Gastroesophageal sphincter (tissue), 4 donors: ENCODE measurements at regions not wholly inside any gene's neighbourhood (a gene's known extent, or its start where the extent isn't known, plus 50 kb on each side); places are given as distances from the start of the nearest gene placed in this dataset.

Experiments used
- ATAC-seq: fragments of 150-250 bp; one replicate; pipeline ENCODE4 v1.9.1; 2016; ENCODE audit warnings: mild to moderate bottlenecking, moderate library complexity
- H3K27ac ChIP-seq, 4 donors: fragments of 200-600 bp; sonication (generic) in 3 of 4; 1 replicate in 3 of 4; 2 replicates in 1 of 4; pipeline ENCODE4 v1.5.1; 2016 to 2019
- H3K27me3 ChIP-seq: fragments of 200-600 bp; sonication (generic); one replicate; pipeline ENCODE4 v1.5.1; 2019
- H3K36me3 ChIP-seq, 2 donors: fragments of 200-600 bp; sonication (generic); one replicate each; pipeline ENCODE4 v1.5.1; 2019; ENCODE audit warnings: control low read depth in 1 of 2
- H3K4me1 ChIP-seq, 3 donors: fragments of 200-600 bp; sonication (generic); 1 replicate in 2 of 3; 2 replicates in 1 of 3; pipeline ENCODE4 v1.5.1; 2016 to 2019; ENCODE audit warnings: control low read depth in 2 of 3
- H3K4me3 ChIP-seq, 2 donors: fragments of 200-600 bp; sonication (generic); one replicate each; pipeline ENCODE4 v1.5.1; 2019; ENCODE audit warnings: mild to moderate bottlenecking in 1 of 2, moderate library complexity in 1 of 2
- H3K9me3 ChIP-seq, 3 donors: fragments of 200-600 bp; sonication (generic); one replicate each; pipeline ENCODE4 v1.5.1; 2017 to 2019; ENCODE audit warnings: control low read depth in 2 of 3
- CTCF ChIP-seq, 4 experiments: fragments of 200-600 bp in 2 of 4; fragments of 450-650 bp in 2 of 4; sonication (generic) in 1 of 4; IDR thresholded peaks; one replicate each; pipeline ENCODE4 v1.5.1; 2017 to 2019; ENCODE audit warnings: antibody characterized with exemption in 4 of 4, mild to moderate bottlenecking in 2 of 4, moderate library complexity in 2 of 4
- EP300 ChIP-seq: sonication (generic); formaldehyde crosslinking; IDR thresholded peaks from one replicate; pipeline ENCODE4 v1.6.1; 2017; ENCODE audit warnings: antibody characterized with exemption, mild to moderate bottlenecking
- POLR2A ChIP-seq, 2 donors: fragments of 450-650 bp; IDR thresholded peaks; one replicate each; pipeline ENCODE4 v1.6.1; 2017; ENCODE audit warnings: antibody characterized with exemption in 2 of 2, mild to moderate bottlenecking in 2 of 2, moderate library complexity in 1 of 2
- POLR2AphosphoS5 ChIP-seq: sonication (generic); formaldehyde crosslinking; IDR thresholded peaks from one replicate; pipeline ENCODE4 v1.6.1; 2017; ENCODE audit warnings: antibody characterized with exemption
- WGBS, 2 donors: methylation state at CpG; one replicate each; pipeline ENCODE4 v1.1.5; 2018; ENCODE audit warnings: low coverage in 1 of 2; 5-methylcytosine and 5-hydroxymethylcytosine counted together

- 38 to 83% methylated on average over 1 to 3 of the region's 3 CpGs for WGBS, 2 donors
- Histone ChIP-seq H3K27me3 (no peaks in the 10 kb centered on the region), H3K4me1 (peaks cover 2 to 23% (median 4%) of the 10 kb centered on the region in 3 donors), H3K4me3 (no peak overlapping the region), H3K9me3 (no peaks in the 10 kb centered on the region), H3K36me3 (no peaks in the 10 kb centered on the region), H3K27ac (peak overlapping the region in 2 of 4 donors; percentile 24 to 34)
- TF ChIP-seq EP300, result no peak
- TF ChIP-seq POLR2AphosphoS5, result peak; percentile 60
- TF ChIP-seq CTCF (IDR thresholded peaks at IDR 0.05), result no peak
- ATAC-seq, result peak; percentile 73
Measured at GRCh38 chr3:64291345-64291744, 66.1 kb upstream of the PRICKLE2 start.

DNA sequence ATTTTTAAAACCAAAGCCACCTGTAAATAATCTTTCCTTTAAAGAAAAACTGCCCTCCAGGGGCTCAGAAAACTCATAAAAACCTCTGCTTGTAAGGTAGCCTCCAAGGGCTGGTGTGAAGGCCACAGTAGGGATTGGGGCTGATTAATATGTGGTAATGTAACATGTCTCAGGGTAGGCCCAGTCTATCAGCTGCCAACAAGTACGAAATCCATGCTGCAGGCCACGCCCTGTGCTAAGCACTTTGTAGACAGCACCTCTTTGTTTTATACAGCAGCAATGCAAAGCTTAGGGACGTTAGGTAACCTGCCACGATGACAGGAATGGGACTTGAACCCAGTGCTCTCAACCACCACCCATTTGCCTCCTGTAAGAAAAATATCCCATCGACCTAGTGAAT lies 65.6 kb upstream of the PRICKLE2 start:
- Histone ChIP-seq H3K9me3 (no peaks in the 10 kb centered on the region), H3K27me3 (no peaks in the 10 kb centered on the region), H3K36me3 (no peaks in the 10 kb centered on the region), H3K27ac (peak overlapping the region in 1 of 4 donors; percentile 23), H3K4me3 (no peak overlapping the region), H3K4me1 (peaks cover 2 to 22% (median 4%) of the 10 kb centered on the region in 3 donors)
- ATAC-seq, result no peak
- 55 to 96% methylated on average over 2 to 5 of the region's 5 CpGs for WGBS, 2 donors
- no peak for TF ChIP-seq POLR2A (IDR thresholded peaks at IDR 0.05)
- no peak for TF ChIP-seq EP300
- no peak for TF ChIP-seq POLR2AphosphoS5
- TF ChIP-seq CTCF (IDR thresholded peaks at IDR 0.05), result no peak

- Histone ChIP-seq H3K9me3 (no peaks in the 10 kb centered on the region), H3K36me3 (no peaks in the 10 kb centered on the region), H3K4me3 (no peak overlapping the region), H3K27me3 (no peaks in the 10 kb centered on the region), H3K4me1 (peaks cover 0 to 15% (median under 1%) of the 10 kb centered on the region in 3 donors), H3K27ac (no peak overlapping the region)
- no peak for ATAC-seq
- 81% methylated on average over 4 to 5 of the region's 5 CpGs for WGBS, 2 donors
- TF ChIP-seq CTCF (IDR thresholded peaks at IDR 0.05) (no peak), POLR2AphosphoS5 (no peak), EP300 (no peak), POLR2A (IDR thresholded peaks at IDR 0.05) (no peak)
Measured at GRCh38 chr3:64290161-64290560, 64.9 kb upstream of the PRICKLE2 start.

- H3K27ac ChIP-seq, result no peak overlapping the region
- H3K36me3 ChIP-seq, result no peaks in the 10 kb centered on the region
- H3K4me3 ChIP-seq, result no peak overlapping the region
- no peak for ATAC-seq
- H3K4me1 ChIP-seq, result peaks cover 0 to 14% (median 0%) of the 10 kb centered on the region in 3 donors
- no peaks in the 10 kb centered on the region for H3K27me3 ChIP-seq
- H3K9me3 ChIP-seq, result no peaks in the 10 kb centered on the region
- TF ChIP-seq POLR2A (IDR thresholded peaks at IDR 0.05) (no peak), EP300 (no peak), POLR2AphosphoS5 (no peak)
Measured at GRCh38 chr3:64289622-64290021, 64.4 kb upstream of the PRICKLE2 start.

- Histone ChIP-seq H3K36me3 (no peaks in the 10 kb centered on the region), H3K27me3 (no peaks in the 10 kb centered on the region), H3K27ac (no peak overlapping the region), H3K9me3 (no peaks in the 10 kb centered on the region), H3K4me3 (no peak overlapping the region), H3K4me1 (no peaks in the 10 kb centered on the region)
- WGBS, 2 donors, result 88 to 92% methylated on average over 5 of the region's 5 CpGs
- no peak for TF ChIP-seq POLR2A (IDR thresholded peaks at IDR 0.05)
- TF ChIP-seq EP300, result no peak
- no peak for TF ChIP-seq POLR2AphosphoS5
- no peak for TF ChIP-seq CTCF (IDR thresholded peaks at IDR 0.05)
- ATAC-seq, result no peak
Measured at GRCh38 chr3:64278625-64279024, 53.4 kb upstream of the PRICKLE2 start.
